ENCODE measurements at regions not wholly inside any gene's neighbourhood (a gene's known extent, or its start where the extent isn't known, plus 50 kb on each side); places are given as distances from the start of the nearest gene placed in this dataset.

GRCh38 chr10:9858816-9859215, 1158.9 kb upstream of the CELF2 start:
- Histone ChIP-seq H3K27ac (ENCODE audit: low read depth, low read length) (no peak overlapping the region), H3K79me1 (ENCODE audit: low read length) (no peaks in the 10 kb centered on the region), H2AK5ac (ENCODE audit: low read length) (no peak overlapping the region), H3K27me3 (ENCODE audit: insufficient read depth, low read length) (no peaks in the 10 kb centered on the region), H3K4me2 (ENCODE audit: low read length) (no peak overlapping the region), H3K4me1 (ENCODE audit: control insufficient read depth in 1 of 2, insufficient read depth in 2 of 2, low read length in 2 of 2) (no peaks in the 10 kb centered on the region), H2BK120ac (ENCODE audit: insufficient read depth, low read length, poor library complexity) (no peak overlapping the region), H3K36me3 (ENCODE audit: control insufficient read depth in 1 of 2, insufficient read depth in 2 of 2, low read length in 2 of 2) (no peaks in the 10 kb centered on the region), H3K9me3 (ENCODE audit: insufficient read depth, low read depth, low read length) (peaks cover 4% of the 10 kb centered on the region), H3K79me2 (ENCODE audit: control insufficient read depth, insufficient read depth, low read length, poor library complexity) (no peaks in the 10 kb centered on the region), H2BK5ac (ENCODE audit: low read depth, low read length, poor library complexity) (no peak overlapping the region), H3K4me3 (ENCODE audit: low read depth, low read length) (no peak overlapping the region), H3K4ac (ENCODE audit: low read depth, low read length) (no peak overlapping the region), H3K23ac (ENCODE audit: low read length) (no peak overlapping the region), H2AFZ (ENCODE audit: insufficient read depth, low read length, poor library complexity) (no peak overlapping the region), H4K8ac (ENCODE audit: low read depth, low read length) (no peak overlapping the region), H2BK12ac (ENCODE audit: low read length) (no peak overlapping the region), H4K12ac (ENCODE audit: low read depth, low read length) (no peak overlapping the region), H3K14ac (ENCODE audit: low read length) (no peak overlapping the region), H4K91ac (ENCODE audit: low read depth, low read length) (no peak overlapping the region), H3K9ac (ENCODE audit: low read length) (no peak overlapping the region), H3K18ac (ENCODE audit: low read length) (no peak overlapping the region)
- DNase-seq: no peak

DNA sequence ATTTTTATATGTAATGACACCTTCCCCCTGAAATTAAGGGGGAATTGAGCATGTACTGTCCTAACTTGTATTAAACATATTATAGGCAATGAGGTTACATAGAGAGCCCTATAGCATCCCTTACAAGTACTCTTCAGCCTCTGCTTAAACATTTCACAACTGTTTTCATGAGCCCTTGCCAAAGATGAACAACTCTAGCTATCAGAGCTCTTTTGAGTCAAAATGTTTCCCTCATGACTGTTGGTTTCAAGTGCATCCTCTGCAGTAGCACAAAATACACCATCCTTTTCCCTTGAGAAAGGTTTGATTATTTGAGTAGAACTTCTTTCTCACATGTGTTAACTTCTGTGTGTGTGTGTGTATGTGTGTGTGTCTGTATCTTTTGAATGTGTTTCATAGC, 1157.6 kb upstream of the CELF2 start:
- Histone ChIP-seq H3K4me2 (ENCODE audit: low read length) (no peak overlapping the region), H2BK120ac (ENCODE audit: insufficient read depth, low read length, poor library complexity) (no peak overlapping the region), H3K4me1 (ENCODE audit: control insufficient read depth in 1 of 2, insufficient read depth in 2 of 2, low read length in 2 of 2) (no peaks in the 10 kb centered on the region), H3K9ac (ENCODE audit: low read length) (no peak overlapping the region), H2BK5ac (ENCODE audit: low read depth, low read length, poor library complexity) (no peak overlapping the region), H4K8ac (ENCODE audit: low read depth, low read length) (no peak overlapping the region), H3K4me3 (ENCODE audit: low read depth, low read length) (no peak overlapping the region), H4K12ac (ENCODE audit: low read depth, low read length) (no peak overlapping the region), H2AK5ac (ENCODE audit: low read length) (no peak overlapping the region), H3K9me3 (ENCODE audit: insufficient read depth, low read depth, low read length) (peaks cover 4% of the 10 kb centered on the region), H3K4ac (ENCODE audit: low read depth, low read length) (no peak overlapping the region), H3K27me3 (ENCODE audit: insufficient read depth, low read length) (no peaks in the 10 kb centered on the region), H3K23ac (ENCODE audit: low read length) (no peak overlapping the region), H4K91ac (ENCODE audit: low read depth, low read length) (no peak overlapping the region), H2BK12ac (ENCODE audit: low read length) (no peak overlapping the region), H2AFZ (ENCODE audit: insufficient read depth, low read length, poor library complexity) (no peak overlapping the region), H3K79me2 (ENCODE audit: control insufficient read depth, insufficient read depth, low read length, poor library complexity) (no peaks in the 10 kb centered on the region), H3K14ac (ENCODE audit: low read length) (no peak overlapping the region), H3K18ac (ENCODE audit: low read length) (no peak overlapping the region), H3K27ac (ENCODE audit: low read depth, low read length) (no peak overlapping the region), H3K36me3 (ENCODE audit: control insufficient read depth in 1 of 2, insufficient read depth in 2 of 2, low read length in 2 of 2) (no peaks in the 10 kb centered on the region), H3K79me1 (ENCODE audit: low read length) (no peaks in the 10 kb centered on the region)
- no peak for DNase-seq

DNA sequence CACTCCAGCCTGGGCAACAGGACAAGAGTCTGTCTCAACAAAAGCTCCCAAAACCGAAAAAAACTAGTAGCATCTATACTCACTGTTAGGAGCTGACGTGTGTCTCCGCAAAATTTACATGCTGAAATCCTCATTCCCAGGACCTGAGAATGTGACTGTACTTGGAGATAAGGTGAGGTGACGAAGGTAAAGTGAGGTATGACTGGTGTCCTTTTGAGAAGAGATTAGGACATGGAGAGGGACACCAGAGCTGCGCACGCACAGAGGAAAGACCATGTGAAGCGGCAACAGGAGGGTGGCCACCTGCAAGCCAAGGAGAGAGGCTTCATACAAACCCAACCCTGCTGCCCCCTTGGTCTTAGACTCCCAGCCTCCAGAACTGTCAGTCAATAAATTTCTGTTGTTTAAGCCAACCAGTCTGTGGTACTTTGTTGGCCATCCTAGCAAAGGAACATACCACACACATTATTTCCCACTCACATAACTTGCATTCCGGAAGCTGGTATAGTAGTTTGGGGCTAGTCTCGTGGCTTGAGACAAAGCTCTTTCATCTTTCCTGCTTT, 1154.0 kb upstream of the CELF2 start:
- Histone ChIP-seq H3K27ac (ENCODE audit: low read depth, low read length) (no peak overlapping the region), H3K79me2 (ENCODE audit: control insufficient read depth, insufficient read depth, low read length, poor library complexity) (no peaks in the 10 kb centered on the region), H4K8ac (ENCODE audit: low read depth, low read length) (no peak overlapping the region), H3K79me1 (ENCODE audit: low read length) (no peaks in the 10 kb centered on the region), H2AK5ac (ENCODE audit: low read length) (no peak overlapping the region), H3K36me3 (ENCODE audit: control insufficient read depth in 1 of 2, insufficient read depth in 2 of 2, low read length in 2 of 2) (no peaks in the 10 kb centered on the region), H2BK5ac (ENCODE audit: low read depth, low read length, poor library complexity) (no peak overlapping the region), H2BK12ac (ENCODE audit: low read length) (no peak overlapping the region), H3K9ac (ENCODE audit: low read length) (no peak overlapping the region), H2AFZ (ENCODE audit: insufficient read depth, low read length, poor library complexity) (no peak overlapping the region), H3K4me2 (ENCODE audit: low read length) (no peak overlapping the region), H4K12ac (ENCODE audit: low read depth, low read length) (no peak overlapping the region), H3K14ac (ENCODE audit: low read length) (no peak overlapping the region), H3K4me1 (ENCODE audit: control insufficient read depth in 1 of 2, insufficient read depth in 2 of 2, low read length in 2 of 2) (no peaks in the 10 kb centered on the region), H3K18ac (ENCODE audit: low read length) (no peak overlapping the region), H4K91ac (ENCODE audit: low read depth, low read length) (no peak overlapping the region), H3K23ac (ENCODE audit: low read length) (no peak overlapping the region), H3K4ac (ENCODE audit: low read depth, low read length) (no peak overlapping the region), H3K9me3 (ENCODE audit: insufficient read depth, low read depth, low read length) (no peaks in the 10 kb centered on the region), H2BK120ac (ENCODE audit: insufficient read depth, low read length, poor library complexity) (no peak overlapping the region), H3K27me3 (ENCODE audit: insufficient read depth, low read length) (no peaks in the 10 kb centered on the region), H3K4me3 (ENCODE audit: low read depth, low read length) (no peak overlapping the region)
- WGBS (ENCODE audit: extremely low coverage, insufficient coverage, insufficient read length): no CpG with 5 or more reads among the region's 9 CpGs
- peak in 1 of 2 donors; percentile 37 for DNase-seq

GRCh38 chr10:9868499-9868898, 1149.2 kb upstream of the CELF2 start:
- H3K9ac ChIP-seq (ENCODE audit: low read length): no peak overlapping the region
- no peaks in the 10 kb centered on the region for H3K79me1 ChIP-seq (ENCODE audit: low read length)
- no peaks in the 10 kb centered on the region for H3K36me3 ChIP-seq (ENCODE audit: control insufficient read depth in 1 of 2, insufficient read depth in 2 of 2, low read length in 2 of 2)
- no peak overlapping the region for H2BK5ac ChIP-seq (ENCODE audit: low read depth, low read length, poor library complexity)
- H2BK12ac ChIP-seq (ENCODE audit: low read length): no peak overlapping the region
- H2AK5ac ChIP-seq (ENCODE audit: low read length): no peak overlapping the region
- no peak overlapping the region for H3K4me2 ChIP-seq (ENCODE audit: low read length)
- H3K14ac ChIP-seq (ENCODE audit: low read length): no peak overlapping the region
- H3K4ac ChIP-seq (ENCODE audit: low read depth, low read length): no peak overlapping the region
- no peak overlapping the region for H4K12ac ChIP-seq (ENCODE audit: low read depth, low read length)
- no peaks in the 10 kb centered on the region for H3K9me3 ChIP-seq (ENCODE audit: insufficient read depth, low read depth, low read length)
- no peaks in the 10 kb centered on the region for H3K27me3 ChIP-seq (ENCODE audit: insufficient read depth, low read length)
- H3K79me2 ChIP-seq (ENCODE audit: control insufficient read depth, insufficient read depth, low read length, poor library complexity): no peaks in the 10 kb centered on the region
- no peak overlapping the region for H3K4me3 ChIP-seq (ENCODE audit: low read depth, low read length)
- no peak for DNase-seq
- H3K4me1 ChIP-seq (ENCODE audit: control insufficient read depth in 1 of 2, insufficient read depth in 2 of 2, low read length in 2 of 2): no peaks in the 10 kb centered on the region
- H3K23ac ChIP-seq (ENCODE audit: low read length): no peak overlapping the region
- no peak overlapping the region for H3K18ac ChIP-seq (ENCODE audit: low read length)
- no peak overlapping the region for H4K91ac ChIP-seq (ENCODE audit: low read depth, low read length)
- H2BK120ac ChIP-seq (ENCODE audit: insufficient read depth, low read length, poor library complexity): no peak overlapping the region
- no peak overlapping the region for H2AFZ ChIP-seq (ENCODE audit: insufficient read depth, low read length, poor library complexity)
- no peak overlapping the region for H4K8ac ChIP-seq (ENCODE audit: low read depth, low read length)
- WGBS (ENCODE audit: extremely low coverage, insufficient coverage, insufficient read length): no CpG with 5 or more reads among the region's 2 CpGs
- H3K27ac ChIP-seq (ENCODE audit: low read depth, low read length): no peak overlapping the region
